Left ventricle myocardium inferior (tissue), 1 donor: ENCODE measurements at regions not wholly inside any gene's neighbourhood (a gene's known extent, or its start where the extent isn't known, plus 50 kb on each side); places are given as distances from the start of the nearest gene placed in this dataset.
"Not testable (repeated sequence)": the region's sequence is repeated elsewhere in the genome, so short reads cannot be mapped to it uniquely, and the experiment has no call there.

Experiments used
- DNase-seq: peaks from one replicate; pipeline ENCODE4 v3.0.0-alpha.2; 2020
- H3K27ac ChIP-seq: fragments of 200-600 bp; replicated peaks from 2 replicates; pipeline ENCODE4 v1.8.0; 2021
- H3K27me3 ChIP-seq: fragments of 200-600 bp; 2 replicates; pipeline ENCODE4 v1.8.0; 2021; ENCODE audit warnings: low read depth
- H3K36me3 ChIP-seq: fragments of 200-600 bp; 2 replicates; pipeline ENCODE4 v1.8.0; 2021
- H3K4me1 ChIP-seq: fragments of 200-600 bp; 2 replicates; pipeline ENCODE4 v1.8.0; 2021
- H3K4me3 ChIP-seq: fragments of 200-600 bp; 2 replicates; pipeline ENCODE4 v1.8.0; 2021; ENCODE audit warnings: mild to moderate bottlenecking, moderate library complexity
- H3K9me3 ChIP-seq: fragments of 200-600 bp; replicated peaks from 2 replicates; pipeline ENCODE4 v1.8.0; 2021
- intact Hi-C: fragments of 100-400 bp; cut with micrococcal nuclease; formaldehyde crosslinking; loops from one replicate; pipeline ENCODE4 v1.11.0; 2022
- TF ChIP-seq, protein P1 (sequence below): fragments of 200-600 bp; IDR thresholded peaks from 2 replicates; pipeline ENCODE4 v1.8.0; 2021; ENCODE audit warnings: antibody characterized with exemption, mild to moderate bottlenecking, borderline replicate concordance
- donor health status: DM: no; HTN: yes; CAD: no; lungs with severe emphysema.

DNA sequence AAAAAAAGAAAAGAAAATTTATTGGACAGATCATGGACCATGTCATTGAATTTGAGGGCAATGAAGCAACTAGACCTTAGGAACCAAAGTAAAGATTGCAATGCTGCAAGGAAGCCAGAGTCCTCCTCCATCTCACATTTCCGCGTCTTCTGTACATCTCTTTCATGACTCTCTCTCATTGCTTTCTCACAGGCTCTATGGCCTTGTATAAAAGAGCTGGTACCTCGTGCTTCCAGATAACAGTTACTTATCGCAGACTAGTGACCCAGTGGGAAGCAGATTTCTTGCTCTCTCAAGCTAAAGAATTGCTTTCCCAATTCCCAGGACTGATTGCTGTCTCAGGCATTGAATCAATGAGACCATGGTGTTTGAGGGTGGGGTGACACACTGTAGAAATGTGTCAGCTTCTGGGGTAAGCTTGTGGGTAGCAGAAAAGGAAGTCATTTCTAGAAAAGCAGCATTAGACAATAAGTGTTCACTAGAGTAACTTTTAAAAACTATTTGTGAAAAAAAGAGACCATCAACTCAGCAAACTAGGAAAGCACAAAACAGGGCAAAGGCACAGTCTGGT is 635.3 kb downstream of the UTRN start:
- no peaks in the 10 kb centered on the region for H3K4me1 ChIP-seq
- no peak overlapping the region for H3K27ac ChIP-seq
- H3K9me3 ChIP-seq: no peaks in the 10 kb centered on the region
- H3K36me3 ChIP-seq: no peaks in the 10 kb centered on the region
- intact Hi-C loops: no loop called here
- no peaks in the 10 kb centered on the region for H3K27me3 ChIP-seq
- DNase-seq: no peak
- TF ChIP-seq, protein P1, sequence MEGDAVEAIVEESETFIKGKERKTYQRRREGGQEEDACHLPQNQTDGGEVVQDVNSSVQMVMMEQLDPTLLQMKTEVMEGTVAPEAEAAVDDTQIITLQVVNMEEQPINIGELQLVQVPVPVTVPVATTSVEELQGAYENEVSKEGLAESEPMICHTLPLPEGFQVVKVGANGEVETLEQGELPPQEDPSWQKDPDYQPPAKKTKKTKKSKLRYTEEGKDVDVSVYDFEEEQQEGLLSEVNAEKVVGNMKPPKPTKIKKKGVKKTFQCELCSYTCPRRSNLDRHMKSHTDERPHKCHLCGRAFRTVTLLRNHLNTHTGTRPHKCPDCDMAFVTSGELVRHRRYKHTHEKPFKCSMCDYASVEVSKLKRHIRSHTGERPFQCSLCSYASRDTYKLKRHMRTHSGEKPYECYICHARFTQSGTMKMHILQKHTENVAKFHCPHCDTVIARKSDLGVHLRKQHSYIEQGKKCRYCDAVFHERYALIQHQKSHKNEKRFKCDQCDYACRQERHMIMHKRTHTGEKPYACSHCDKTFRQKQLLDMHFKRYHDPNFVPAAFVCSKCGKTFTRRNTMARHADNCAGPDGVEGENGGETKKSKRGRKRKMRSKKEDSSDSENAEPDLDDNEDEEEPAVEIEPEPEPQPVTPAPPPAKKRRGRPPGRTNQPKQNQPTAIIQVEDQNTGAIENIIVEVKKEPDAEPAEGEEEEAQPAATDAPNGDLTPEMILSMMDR: no peak
- H3K4me3 ChIP-seq: no peak overlapping the region

GRCh38 chr6:144921206-144921975 is 636.3 kb downstream of the UTRN start:
- H3K27me3 ChIP-seq: no peaks in the 10 kb centered on the region
- no peak overlapping the region for H3K27ac ChIP-seq
- TF ChIP-seq, protein P1: no peak
- H3K9me3 ChIP-seq: no peaks in the 10 kb centered on the region
- no peak for DNase-seq
- no peaks in the 10 kb centered on the region for H3K4me1 ChIP-seq
- intact Hi-C loops: no loop called here
- H3K36me3 ChIP-seq: no peaks in the 10 kb centered on the region
- H3K4me3 ChIP-seq: no peak overlapping the region

GRCh38 chr6:144922120-144922722 is 637.1 kb downstream of the UTRN start:
- no peak overlapping the region for H3K4me3 ChIP-seq
- DNase-seq: no peak
- intact Hi-C loops: no loop called here
- H3K36me3 ChIP-seq: no peaks in the 10 kb centered on the region
- TF ChIP-seq, protein P1: no peak
- H3K27me3 ChIP-seq: no peaks in the 10 kb centered on the region
- no peaks in the 10 kb centered on the region for H3K4me1 ChIP-seq
- H3K27ac ChIP-seq: no peak overlapping the region
- no peaks in the 10 kb centered on the region for H3K9me3 ChIP-seq

GRCh38 chr6:144922771-144923490 is 637.8 kb downstream of the UTRN start:
- H3K27me3 ChIP-seq: not testable (repeated sequence)

GRCh38 chr6:144923491-144923787 is 638.3 kb downstream of the UTRN start:
- DNase-seq, H3K4me1 ChIP-seq, H3K36me3 ChIP-seq, intact Hi-C loops, H3K4me3 ChIP-seq, H3K27ac ChIP-seq, H3K27me3 ChIP-seq, H3K9me3 ChIP-seq: not testable (repeated sequence)

More at GRCh38 chr6:144922771-144923490, 637.8 kb downstream of the UTRN start:
- intact Hi-C loops, H3K4me1 ChIP-seq, H3K36me3 ChIP-seq, H3K4me3 ChIP-seq, H3K9me3 ChIP-seq, DNase-seq, H3K27ac ChIP-seq: not testable (repeated sequence)

DNA sequence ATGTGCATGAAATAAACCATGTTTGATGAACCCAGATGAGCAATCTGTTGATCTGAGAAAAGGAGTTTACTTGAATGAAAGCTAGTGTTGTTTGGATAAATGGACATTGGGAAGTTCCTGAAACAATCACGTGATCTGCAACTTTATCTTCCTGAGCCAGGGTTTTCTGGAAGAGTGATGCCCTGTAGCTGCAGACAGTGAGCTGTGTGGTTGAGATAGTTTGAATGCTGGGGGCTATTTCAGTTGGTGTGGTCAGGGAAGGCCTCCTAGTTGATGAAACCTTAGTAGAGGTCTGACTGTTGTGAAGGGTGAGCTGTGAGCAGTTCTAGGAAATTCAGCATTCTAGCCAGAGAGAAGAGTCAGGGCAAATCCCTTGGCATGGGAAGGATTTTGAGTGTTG is 643.7 kb downstream of the UTRN start:
- Histone ChIP-seq H3K27ac (no peak overlapping the region), H3K9me3 (peaks cover 5% of the 10 kb centered on the region), H3K4me1 (no peaks in the 10 kb centered on the region), H3K27me3 (no peaks in the 10 kb centered on the region), H3K4me3 (no peak overlapping the region), H3K36me3 (no peaks in the 10 kb centered on the region)
- DNase-seq: no peak
- intact Hi-C loops: no loop called here
- TF ChIP-seq, protein P1: no peak
